Caco-2 (cell line): ENCODE measurements at regions not wholly inside any gene's neighbourhood (a gene's known extent, or its start where the extent isn't known, plus 50 kb on each side); places are given as distances from the start of the nearest gene placed in this dataset.
"Not testable (repeated sequence)": the region's sequence is repeated elsewhere in the genome, so short reads cannot be mapped to it uniquely, and the experiment has no call there.

ENCODE experiments used
- BruUV-seq: library from RNA; stranded (reverse); fragments of 400-500 nt; replicated peaks from 2 replicates; lab custom pipeline; 2021; lab: Mats Ljungman, UMichigan
- CTCF ChIA-PET: fragments of 300-600 bp; sonication (Branson Sonifier 250); formaldehyde crosslinking; loops from one replicate; lab custom pipeline; 2022; ENCODE audit warnings: antibody characterized with exemption; lab: Charles Lee
- POLR2A ChIA-PET: fragments of 300-600 bp; sonication (Branson Sonifier 250); formaldehyde crosslinking; loops from one replicate; lab custom pipeline; 2022; ENCODE audit warnings: antibody characterized with exemption; lab: Charles Lee
- DNase-seq, 2 experiments: peaks; one replicate each; pipeline versions ENCODE4 v3.0.0 to v3.0.0-alpha.2; 2020 to 2022
- H3K27me3 ChIP-seq: replicated peaks from 2 replicates; pipeline ENCODE4 v1.6.0; 2011; ENCODE audit warnings: low read length; ENCODE audit not compliant: control insufficient read depth, insufficient read depth
- H3K36me3 ChIP-seq: 2 replicates; pipeline ENCODE4 v1.5.1; 2011; ENCODE audit warnings: low read length; ENCODE audit not compliant: control insufficient read depth, insufficient read depth
- H3K4me1 ChIP-seq: fragments of 250-450 bp; sonication (Bioruptor Pico); 2 replicates; pipeline ENCODE4 v1.5.1; 2020; ENCODE audit warnings: mild to moderate bottlenecking
- H3K4me3 ChIP-seq: 2 replicates; pipeline ENCODE4 v1.5.1; 2011; ENCODE audit warnings: low read depth, mild to moderate bottlenecking, control low read depth, low read length
- H3K9me3 ChIP-seq: fragments of 250-450 bp; sonication (Bioruptor Pico); 2 replicates; pipeline ENCODE4 v1.5.1; 2020; ENCODE audit warnings: mild to moderate bottlenecking, moderate library complexity
- H3K27ac Mint-ChIP-seq: one replicate; pipeline ENCODE4 v1.8.0; 2022; ENCODE audit warnings: mixed read lengths; ENCODE audit not compliant: unreplicated experiment
- H3K27me3 Mint-ChIP-seq: one replicate; pipeline ENCODE4 v1.8.0; 2022; ENCODE audit warnings: mixed read lengths; ENCODE audit not compliant: insufficient read depth, unreplicated experiment
- H3K36me3 Mint-ChIP-seq: one replicate; pipeline ENCODE4 v1.8.0; 2022; ENCODE audit warnings: mild to moderate bottlenecking, mixed read lengths; ENCODE audit not compliant: insufficient read depth, unreplicated experiment
- H3K4me1 Mint-ChIP-seq: one replicate; pipeline ENCODE4 v1.8.0; 2022; ENCODE audit warnings: low read depth, mixed read lengths; ENCODE audit not compliant: unreplicated experiment
- H3K4me3 Mint-ChIP-seq: one replicate; pipeline ENCODE4 v1.8.0; 2022; ENCODE audit warnings: mild to moderate bottlenecking, moderate library complexity, mixed read lengths; ENCODE audit not compliant: unreplicated experiment
- H3K9me3 Mint-ChIP-seq: one replicate; pipeline ENCODE4 v1.8.0; 2022; ENCODE audit warnings: mixed read lengths; ENCODE audit not compliant: unreplicated experiment
- CTCF ChIP-seq, 2 experiments: fragments of 200-600 bp in 1 of 2; IDR thresholded peaks; 1 replicate in 1 of 2; 2 replicates in 1 of 2; pipeline versions ENCODE4 v1.5.1 to v1.8.0; 2011 to 2022; ENCODE audit warnings: antibody characterized with exemption in 1 of 2, control low read depth in 1 of 2, inconsistent platforms in 1 of 2, low read depth in 1 of 2, low read length in 1 of 2, mild to moderate bottlenecking in 1 of 2, moderate library complexity in 1 of 2; ENCODE audit not compliant: insufficient read depth in 1 of 2, severe bottlenecking in 1 of 2, unreplicated experiment in 1 of 2
- intact Hi-C: fragments of 100-400 bp; cut with micrococcal nuclease; formaldehyde crosslinking; loops from one replicate; pipeline ENCODE4 v1.10.0; 2022; ENCODE audit not compliant: unreplicated experiment

- BruUV-seq, H3K4me3 ChIP-seq, H3K4me3 Mint-ChIP-seq, H3K4me1 Mint-ChIP-seq, DNase-seq, H3K36me3 Mint-ChIP-seq, H3K4me1 ChIP-seq, H3K27me3 Mint-ChIP-seq, H3K27me3 ChIP-seq, H3K9me3 ChIP-seq, H3K9me3 Mint-ChIP-seq, intact Hi-C loops, H3K27ac Mint-ChIP-seq, CTCF ChIA-PET, POLR2A ChIA-PET, H3K36me3 ChIP-seq: not testable (repeated sequence)
These were observed 91.5 kb upstream of the FBXO28 start for GRCh38 chr1:224022249-224022970.

DNA sequence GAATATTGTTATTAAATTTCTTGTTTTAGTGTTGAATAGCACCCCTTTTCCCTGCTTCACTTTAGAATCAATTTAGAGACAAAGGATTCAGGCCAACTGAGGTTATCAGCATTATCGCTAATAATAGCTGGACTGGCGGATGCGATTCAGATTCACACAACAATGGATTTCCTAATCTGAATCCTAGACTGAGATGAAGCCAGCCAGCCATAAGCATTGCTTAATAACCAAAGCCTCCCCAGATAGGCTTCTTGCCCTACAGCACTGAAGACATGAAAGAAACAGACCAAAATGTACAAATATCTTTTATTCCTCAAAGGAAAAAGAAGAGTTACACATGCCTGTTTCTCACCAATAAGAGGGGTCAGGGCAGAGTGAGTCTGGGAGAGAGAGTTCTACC is 94.0 kb upstream of the FBXO28 start:
- CTCF ChIA-PET, H3K9me3 ChIP-seq, H3K36me3 ChIP-seq, H3K4me1 ChIP-seq, H3K4me3 Mint-ChIP-seq, H3K4me1 Mint-ChIP-seq, H3K4me3 ChIP-seq, H3K36me3 Mint-ChIP-seq, H3K27ac Mint-ChIP-seq, H3K9me3 Mint-ChIP-seq, intact Hi-C loops, H3K27me3 Mint-ChIP-seq, H3K27me3 ChIP-seq, DNase-seq, BruUV-seq, POLR2A ChIA-PET: not testable (repeated sequence)

GRCh38 chr1:224015782-224016181 is 98.1 kb upstream of the FBXO28 start:
- BruUV-seq, H3K36me3 ChIP-seq, DNase-seq, H3K4me1 Mint-ChIP-seq, H3K9me3 Mint-ChIP-seq, POLR2A ChIA-PET, H3K9me3 ChIP-seq, H3K27me3 Mint-ChIP-seq, H3K27ac Mint-ChIP-seq, H3K4me1 ChIP-seq, intact Hi-C loops, H3K4me3 Mint-ChIP-seq, H3K27me3 ChIP-seq, H3K36me3 Mint-ChIP-seq, H3K4me3 ChIP-seq, CTCF ChIA-PET: not testable (repeated sequence)

- H3K27me3 Mint-ChIP-seq: no peaks in the 10 kb centered on the region
- ChIA-PET POLR2A (no interaction called here), CTCF (no interaction called here)
- BruUV-seq: no TSS peak
- no peak overlapping the region for H3K27ac Mint-ChIP-seq
- H3K9me3 Mint-ChIP-seq: no peaks in the 10 kb centered on the region
- no peak overlapping the region for H3K4me3 Mint-ChIP-seq
- no peak for DNase-seq
- H3K36me3 Mint-ChIP-seq: no peaks in the 10 kb centered on the region
- no peak for TF ChIP-seq CTCF (IDR thresholded peaks at IDR 0.05; ENCODE audit: insufficient read depth in 1 of 2, low read depth in 1 of 2, low read length in 1 of 2, severe bottlenecking in 1 of 2, unreplicated experiment in 1 of 2)
- H3K4me3 ChIP-seq: no peak overlapping the region
- intact Hi-C loops: no loop called here
- H3K27me3 ChIP-seq: no peaks in the 10 kb centered on the region
- no peaks in the 10 kb centered on the region for H3K36me3 ChIP-seq
- no peaks in the 10 kb centered on the region for H3K4me1 ChIP-seq
- peaks cover 8% of the 10 kb centered on the region; the same call in 1 of the 2 replicates for H3K9me3 ChIP-seq
- no peaks in the 10 kb centered on the region for H3K4me1 Mint-ChIP-seq
These were observed 99.6 kb upstream of the FBXO28 start for GRCh38 chr1:224014330-224014649.

GRCh38 chr1:224013626-224014329 is 100.1 kb upstream of the FBXO28 start:
- H3K9me3 Mint-ChIP-seq, BruUV-seq, intact Hi-C loops, DNase-seq, H3K4me3 Mint-ChIP-seq, H3K27ac Mint-ChIP-seq, POLR2A ChIA-PET, CTCF ChIA-PET, H3K36me3 ChIP-seq, H3K36me3 Mint-ChIP-seq, H3K4me1 Mint-ChIP-seq, H3K27me3 Mint-ChIP-seq, H3K27me3 ChIP-seq, H3K9me3 ChIP-seq, H3K4me1 ChIP-seq, H3K4me3 ChIP-seq: not testable (repeated sequence)

DNA sequence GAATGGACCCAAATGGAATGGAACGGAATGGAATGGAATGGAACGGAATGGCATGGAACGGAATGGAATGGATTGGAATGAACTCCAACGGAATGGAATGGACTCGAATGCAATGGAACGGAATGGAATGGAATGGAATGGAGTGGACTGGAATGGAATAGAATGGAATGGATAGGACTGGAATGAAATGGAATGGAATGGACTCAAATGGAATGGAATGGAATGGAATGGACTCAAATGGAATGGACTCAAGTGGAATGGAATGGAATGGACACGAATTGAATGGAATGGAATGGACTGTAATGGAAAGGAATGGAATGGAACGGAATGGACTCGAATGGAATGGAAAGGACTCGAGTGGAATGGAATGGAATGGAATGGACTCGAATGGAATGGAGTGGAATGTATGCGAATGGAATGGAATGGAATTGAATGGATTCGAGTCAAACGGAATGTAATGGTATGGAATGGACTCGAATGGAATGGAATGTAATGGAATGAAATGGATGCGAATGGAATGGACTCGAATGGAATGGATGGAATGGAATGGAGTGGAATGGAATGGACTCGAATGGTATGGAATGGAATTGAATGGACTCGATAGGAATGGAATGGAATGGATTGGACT is 101.0 kb upstream of the FBXO28 start:
- H3K27me3 Mint-ChIP-seq, H3K36me3 Mint-ChIP-seq, H3K9me3 ChIP-seq, DNase-seq, CTCF ChIA-PET, intact Hi-C loops, POLR2A ChIA-PET, H3K4me3 Mint-ChIP-seq, H3K4me1 ChIP-seq, BruUV-seq, H3K27ac Mint-ChIP-seq, H3K4me1 Mint-ChIP-seq, H3K36me3 ChIP-seq, H3K27me3 ChIP-seq, H3K4me3 ChIP-seq, H3K9me3 Mint-ChIP-seq: not testable (repeated sequence)
